NCI-H226 (cell line): ENCODE measurements at regions not wholly inside any gene's neighbourhood (a gene's known extent, or its start where the extent isn't known, plus 50 kb on each side); places are given as distances from the start of the nearest gene placed in this dataset.
"Not testable (repeated sequence)": the region's sequence is repeated elsewhere in the genome, so short reads cannot be mapped to it uniquely, and the experiment has no call there.

Source experiments
- DNase-seq: peaks from one replicate; pipeline ENCODE4 v3.0.0-alpha.2; 2015

DNA sequence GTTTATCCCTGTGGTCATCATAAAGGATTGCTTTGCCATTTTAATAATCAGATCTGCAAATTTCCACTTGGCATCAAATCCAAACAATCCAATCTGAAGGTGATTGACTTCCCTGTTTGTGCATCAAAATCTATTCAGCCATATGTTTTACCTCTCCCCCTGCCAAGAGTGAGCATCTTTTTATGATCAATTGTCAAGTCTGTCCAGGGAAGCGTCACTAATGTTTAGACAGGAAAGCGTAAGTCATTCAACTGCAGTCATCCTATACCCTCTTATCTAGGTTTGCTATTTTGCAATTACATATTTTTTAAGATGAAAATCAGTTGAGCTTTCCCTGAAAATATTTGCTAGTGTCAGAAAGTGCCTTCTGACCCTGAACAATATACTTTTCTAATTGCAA is 1224.1 kb upstream of the SEL1L start:
- no peak for DNase-seq

GRCh38 chr14:82759656-82760055 is 1226.0 kb upstream of the SEL1L start:
- no peak for DNase-seq

GRCh38 chr14:82766123-82766522 is 1232.5 kb upstream of the SEL1L start:
- no peak for DNase-seq

DNA sequence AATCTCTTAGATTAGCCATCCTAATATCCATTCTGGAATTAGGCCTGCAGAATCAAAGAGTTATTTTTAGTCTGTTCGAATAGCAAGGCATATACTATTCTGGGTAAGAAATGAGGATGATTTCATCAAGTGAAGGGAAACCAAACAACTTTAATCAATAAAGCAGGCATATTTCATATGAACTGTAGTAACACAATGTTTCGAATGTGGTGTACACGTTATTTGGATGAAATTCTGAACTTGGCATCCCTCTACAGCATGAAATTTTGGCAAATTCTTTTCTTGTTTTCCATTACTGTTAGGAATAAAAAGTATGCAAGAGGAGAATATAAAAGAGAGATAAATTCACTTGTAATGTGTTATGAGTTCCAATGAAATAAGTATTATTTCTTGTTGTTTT is 1233.3 kb upstream of the SEL1L start:
- no peak for DNase-seq

DNA sequence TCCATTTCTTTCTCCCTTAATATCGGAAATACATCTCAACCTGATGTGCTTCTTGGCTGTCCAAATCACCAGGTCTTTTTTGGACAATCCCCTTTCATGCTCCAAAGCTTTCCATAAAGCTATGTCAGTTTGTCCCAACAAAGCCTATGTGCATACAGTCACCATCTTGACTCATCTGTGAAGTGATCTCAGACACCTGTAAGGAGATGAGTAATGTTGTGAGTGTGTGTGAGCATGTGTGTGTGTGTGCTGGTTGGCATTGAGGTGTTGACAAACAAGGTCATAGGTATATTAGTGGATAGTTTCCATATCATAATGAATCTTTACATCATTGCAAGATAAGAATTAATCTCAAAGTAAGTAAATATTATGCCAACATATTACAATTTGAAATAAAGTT is 1243.3 kb upstream of the SEL1L start:
- no peak for DNase-seq

GRCh38 chr14:82778008-82778590 is 1244.4 kb upstream of the SEL1L start:
- no peak for DNase-seq

GRCh38 chr14:82778601-82779000 is 1244.9 kb upstream of the SEL1L start:
- DNase-seq = no peak

DNA sequence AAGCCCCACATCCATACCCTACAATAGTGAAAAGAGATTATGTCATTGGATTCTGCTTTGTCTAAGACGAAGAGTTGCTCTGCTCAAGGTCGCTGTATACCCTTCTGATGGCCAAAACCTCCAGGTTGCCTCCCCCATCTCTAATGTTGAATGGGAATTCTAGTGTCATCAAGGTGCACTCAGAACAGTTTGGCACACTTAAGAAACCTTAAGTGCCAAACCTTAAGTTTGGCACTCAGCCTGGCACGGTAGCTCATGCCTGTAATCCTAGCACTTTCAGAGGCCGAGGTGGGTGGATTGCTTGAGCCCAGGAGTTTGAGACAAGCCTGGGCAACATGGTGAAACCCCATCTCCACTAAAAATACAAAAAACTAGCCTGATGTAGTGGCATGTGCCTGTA is 1245.6 kb upstream of the SEL1L start:
- DNase-seq = no peak

- DNase-seq = no peak
These were observed 1252.3 kb upstream of the SEL1L start for GRCh38 chr14:82785756-82786482.

- DNase-seq = no peak
These were observed 1252.8 kb upstream of the SEL1L start for GRCh38 chr14:82786483-82786880.

DNA sequence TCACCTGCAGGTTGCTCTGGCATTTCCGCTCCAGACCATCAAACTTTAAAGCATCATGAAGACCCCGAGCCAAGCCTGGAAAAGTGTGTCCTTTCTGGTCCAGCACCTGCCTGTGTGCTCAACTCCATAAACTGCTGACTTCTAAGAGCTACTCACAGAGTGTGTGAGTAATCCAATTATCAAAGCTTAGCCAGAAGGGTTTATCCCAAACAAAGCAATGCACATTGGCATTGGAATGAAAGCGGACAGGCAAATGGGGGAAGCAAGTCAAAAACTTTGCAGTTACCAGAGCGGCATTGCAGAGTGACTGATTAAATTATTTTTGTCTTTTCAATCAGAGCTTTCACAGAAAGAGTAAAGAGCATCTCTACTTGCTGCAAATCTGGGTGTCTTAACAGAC is 1262.4 kb upstream of the SEL1L start:
- no peak for DNase-seq

GRCh38 chr14:82798276-82798675 is 1264.6 kb upstream of the SEL1L start:
- DNase-seq = no peak

- DNase-seq = no peak
These were observed 1272.5 kb upstream of the SEL1L start for GRCh38 chr14:82805892-82806825.

- DNase-seq = no peak
These were observed 1277.6 kb upstream of the SEL1L start for GRCh38 chr14:82811246-82811645.

DNA sequence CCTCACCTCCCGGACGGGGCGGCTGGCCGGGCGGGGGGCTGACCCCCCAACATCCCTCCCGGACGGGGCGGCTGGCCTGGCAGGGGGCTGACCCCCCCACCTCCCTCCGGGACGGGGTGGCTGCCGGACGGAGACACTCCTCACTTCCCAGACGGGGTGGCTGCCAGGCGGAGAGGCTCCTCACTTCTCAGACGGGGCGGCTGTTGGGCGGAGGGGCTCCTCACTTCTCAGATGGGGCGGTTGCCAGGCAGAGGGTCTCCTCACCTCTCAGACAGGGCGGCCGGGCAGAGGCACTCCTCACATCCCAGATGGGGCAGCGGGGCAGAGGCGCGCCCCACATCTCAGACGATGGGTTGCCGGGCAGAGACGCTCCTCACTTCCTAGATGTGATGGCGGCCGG is 1280.7 kb upstream of the SEL1L start:
- DNase-seq = not testable (repeated sequence)

DNA sequence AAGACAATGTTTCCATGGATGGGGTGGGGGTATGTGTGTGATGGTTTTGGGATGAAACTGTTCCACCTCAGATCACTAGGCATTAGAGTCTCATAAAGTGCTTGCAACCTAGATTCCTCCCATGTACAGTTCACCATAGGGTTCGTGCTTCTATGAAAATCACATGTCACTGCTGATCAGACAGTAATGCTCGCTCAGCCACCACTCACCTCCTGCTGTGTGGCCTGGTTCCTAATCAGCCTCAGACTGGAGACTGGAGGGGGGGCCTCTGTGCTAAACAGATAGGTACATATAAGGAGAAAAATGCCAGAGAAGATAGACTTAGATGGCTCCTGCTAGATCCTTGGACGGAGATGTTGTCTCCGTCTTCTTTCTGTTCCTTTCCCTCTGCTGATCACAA is 1296.9 kb upstream of the SEL1L start:
- DNase-seq = no peak

GRCh38 chr14:82836256-82836950 is 1302.8 kb upstream of the SEL1L start:
- no peak for DNase-seq

DNA sequence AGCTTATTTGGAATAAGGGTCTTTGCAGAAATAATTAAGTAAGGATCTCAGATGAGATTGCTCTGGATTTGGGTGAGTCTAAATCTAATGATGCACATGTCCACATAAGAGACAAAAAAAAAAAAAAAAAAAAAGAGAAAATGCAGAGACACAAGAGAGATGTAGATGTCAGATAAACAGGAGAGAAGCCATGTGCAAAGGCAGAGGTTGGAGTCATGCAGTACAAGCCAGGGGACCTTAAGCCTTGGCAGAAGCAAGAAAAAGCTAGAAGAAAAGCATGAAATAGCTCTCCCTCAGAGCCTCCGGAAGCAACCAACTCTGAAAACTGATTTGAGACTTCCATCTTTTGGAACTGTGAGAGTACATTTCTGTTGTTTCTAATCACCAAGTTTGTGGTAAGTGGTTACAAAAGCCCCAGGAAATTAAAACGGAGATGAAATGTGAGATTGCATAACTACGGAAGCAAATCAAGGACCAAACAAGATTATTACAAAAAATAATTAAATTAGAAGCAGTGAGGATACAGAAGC is 1304.0 kb upstream of the SEL1L start:
- no peak for DNase-seq

- DNase-seq = no peak
These were observed 1316.9 kb upstream of the SEL1L start for GRCh38 chr14:82850576-82850975.

GRCh38 chr14:82854131-82854530 is 1320.5 kb upstream of the SEL1L start:
- DNase-seq = no peak

GRCh38 chr14:82854901-82855300 is 1321.2 kb upstream of the SEL1L start:
- no peak for DNase-seq

GRCh38 chr14:82855912-82856391 is 1322.3 kb upstream of the SEL1L start:
- no peak for DNase-seq

- DNase-seq = no peak
These were observed 1327.7 kb upstream of the SEL1L start for GRCh38 chr14:82861313-82861712.
